DOHH2 (cell line): ENCODE measurements at regions not wholly inside any gene's neighbourhood (a gene's known extent, or its start where the extent isn't known, plus 50 kb on each side); places are given as distances from the start of the nearest gene placed in this dataset.

Source experiments
- H3F3A ChIP-seq: fragments of 200-600 bp; sonication (generic), shearing (Covaris generic); 2 replicates; pipeline ENCODE4 v1.6.0; 2016; ENCODE audit warnings: antibody characterized with exemption, mild to moderate bottlenecking; ENCODE audit not compliant: control insufficient read depth, insufficient read depth
- H3K27ac ChIP-seq: fragments of 200-600 bp; sonication (generic); 2 replicates; pipeline ENCODE4 v1.5.1; 2014; ENCODE audit warnings: low read depth, mild to moderate bottlenecking, low read length, moderate library complexity
- H3K27me3 ChIP-seq: fragments of 200-600 bp; sonication (generic); 2 replicates; pipeline ENCODE4 v1.6.1; 2014; ENCODE audit warnings: mild to moderate bottlenecking, low read length, mixed read lengths; ENCODE audit not compliant: control insufficient read depth
- H3K36me3 ChIP-seq: fragments of 200-600 bp; sonication (generic); 2 replicates; pipeline ENCODE4 v1.6.1; 2014; ENCODE audit warnings: mild to moderate bottlenecking, low read length, moderate library complexity, mixed read lengths; ENCODE audit not compliant: control insufficient read depth
- H3K4me1 ChIP-seq: fragments of 200-600 bp; sonication (generic); 2 replicates; pipeline ENCODE4 v1.6.1; 2014; ENCODE audit warnings: mild to moderate bottlenecking, low read length, mixed read lengths; ENCODE audit not compliant: control insufficient read depth
- H3K4me2 ChIP-seq: fragments of 200-600 bp; sonication (generic); 2 replicates; pipeline ENCODE4 v1.6.0; 2014; ENCODE audit warnings: mild to moderate bottlenecking, low read length, moderate library complexity
- H3K4me3 ChIP-seq: fragments of 200-600 bp; sonication (generic); 2 replicates; pipeline ENCODE4 v1.5.1; 2014; ENCODE audit warnings: mild to moderate bottlenecking, low read length, mixed read lengths
- H3K79me2 ChIP-seq: fragments of 200-600 bp; sonication (generic); 2 replicates; pipeline ENCODE4 v1.6.1; 2014; ENCODE audit warnings: mild to moderate bottlenecking, low read length, mixed read lengths; ENCODE audit not compliant: control insufficient read depth
- H3K9me2 ChIP-seq: fragments of 200-600 bp; sonication (generic); replicated peaks from 2 replicates; pipeline ENCODE4 v1.6.1; 2014; ENCODE audit warnings: mild to moderate bottlenecking, low read length, mixed read lengths; ENCODE audit not compliant: control insufficient read depth
- H3K9me3 ChIP-seq: fragments of 200-600 bp; sonication (generic); 2 replicates; pipeline ENCODE4 v1.6.1; 2014; ENCODE audit warnings: antibody characterized with exemption, low read length, mixed read lengths; ENCODE audit not compliant: control insufficient read depth, insufficient read depth
- H4K20me1 ChIP-seq: fragments of 200-600 bp; sonication (generic); 2 replicates; pipeline ENCODE4 v1.6.0; 2014; ENCODE audit warnings: low read depth, mild to moderate bottlenecking, antibody characterized with exemption, low read length, moderate library complexity; ENCODE audit not compliant: control insufficient read depth, insufficient read depth
- CTCF ChIP-seq: fragments of 200-600 bp; sonication (generic); IDR thresholded peaks from one replicate; pipeline ENCODE4 v1.5.1; 2014; ENCODE audit warnings: antibody characterized with exemption, mild to moderate bottlenecking, low read depth, low read length; ENCODE audit not compliant: poor library complexity, severe bottlenecking
- EZH2phosphoT487 ChIP-seq: fragments of 200-600 bp; sonication (generic); IDR thresholded peaks from 2 replicates; pipeline ENCODE4 v1.6.1; 2017; ENCODE audit warnings: borderline replicate concordance, mild to moderate bottlenecking, antibody characterized with exemption, low read length, moderate library complexity, mixed read lengths

- Histone ChIP-seq H3F3A (0 out of 2 replicates have a peak, but pooled peaks cover 2% of the 10 kb centered on the region), H4K20me1 (no peaks in the 10 kb centered on the region), H3K4me3 (peak overlapping the region; percentile 85), H3K79me2 (no peaks in the 10 kb centered on the region), H3K4me2 (peak overlapping the region; percentile 69), H3K9me2 (no peaks in the 10 kb centered on the region), H3K36me3 (no peaks in the 10 kb centered on the region), H3K4me1 (peaks cover 23% of the 10 kb centered on the region), H3K27ac (peak overlapping the region; percentile 74), H3K27me3 (0 out of 2 replicates have a peak, but pooled peaks cover 3% of the 10 kb centered on the region), H3K9me3 (no peaks in the 10 kb centered on the region)
- peak; percentile 88 for TF ChIP-seq CTCF
- no peak for TF ChIP-seq EZH2phosphoT487
Measured at GRCh38 chr20:41693136-41693979, 75.2 kb upstream of the CHD6 start.

- Histone ChIP-seq H3K79me2 (no peaks in the 10 kb centered on the region), H3K4me2 (peak overlapping the region; percentile 69), H3K4me1 (peaks cover 23% of the 10 kb centered on the region), H4K20me1 (no peaks in the 10 kb centered on the region), H3K9me2 (no peaks in the 10 kb centered on the region), H3K27ac (peak overlapping the region; percentile 74), H3K27me3 (0 out of 2 replicates have a peak, but pooled peaks cover 3% of the 10 kb centered on the region), H3K9me3 (no peaks in the 10 kb centered on the region), H3K36me3 (no peaks in the 10 kb centered on the region), H3K4me3 (peak overlapping the region; percentile 85), H3F3A (0 out of 2 replicates have a peak, but pooled peaks cover 2% of the 10 kb centered on the region)
- TF ChIP-seq CTCF (no peak), EZH2phosphoT487 (no peak)
Measured at GRCh38 chr20:41692479-41693135, 74.4 kb upstream of the CHD6 start.

- no peaks in the 10 kb centered on the region for H3K9me3 ChIP-seq
- H3K4me3 ChIP-seq, result no peak overlapping the region
- no peaks in the 10 kb centered on the region for H3K79me2 ChIP-seq
- no peak overlapping the region for H3K27ac ChIP-seq
- H3K36me3 ChIP-seq, result no peaks in the 10 kb centered on the region
- H3K4me1 ChIP-seq, result peaks cover 23% of the 10 kb centered on the region
- 0 out of 2 replicates have a peak, but pooled peaks cover 2% of the 10 kb centered on the region for H3F3A ChIP-seq
- H3K4me2 ChIP-seq, result no peak overlapping the region
- no peaks in the 10 kb centered on the region for H3K27me3 ChIP-seq
- no peaks in the 10 kb centered on the region for H4K20me1 ChIP-seq
- TF ChIP-seq CTCF (no peak), EZH2phosphoT487 (no peak)
- H3K9me2 ChIP-seq, result no peaks in the 10 kb centered on the region
Measured at GRCh38 chr20:41691443-41691842, 73.3 kb upstream of the CHD6 start.
